ENCODE measurements at regions not wholly inside any gene's neighbourhood (a gene's known extent, or its start where the extent isn't known, plus 50 kb on each side); places are given as distances from the start of the nearest gene placed in this dataset.

DNA sequence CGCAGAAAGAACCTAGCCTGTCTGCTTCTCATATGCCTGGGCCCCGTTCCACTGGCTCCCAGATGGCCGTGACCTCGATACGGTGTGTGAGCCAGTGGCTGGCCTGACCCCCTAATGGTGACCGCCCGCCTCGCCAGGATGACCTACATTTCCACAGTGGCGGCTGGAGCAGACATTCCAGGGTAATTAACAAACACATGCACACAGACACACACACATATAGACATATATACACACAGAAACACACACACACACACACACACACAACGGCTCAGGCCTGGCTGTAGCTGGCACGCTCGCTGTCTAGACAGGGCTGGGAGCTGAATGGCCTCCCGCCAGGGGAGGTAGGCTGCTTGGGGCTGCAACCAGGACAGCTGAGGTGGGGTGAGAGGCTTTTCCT lies 227.1 kb downstream of the ANKRD60 start:
- DNase-seq (ENCODE audit: low spot score): no peak

DNA sequence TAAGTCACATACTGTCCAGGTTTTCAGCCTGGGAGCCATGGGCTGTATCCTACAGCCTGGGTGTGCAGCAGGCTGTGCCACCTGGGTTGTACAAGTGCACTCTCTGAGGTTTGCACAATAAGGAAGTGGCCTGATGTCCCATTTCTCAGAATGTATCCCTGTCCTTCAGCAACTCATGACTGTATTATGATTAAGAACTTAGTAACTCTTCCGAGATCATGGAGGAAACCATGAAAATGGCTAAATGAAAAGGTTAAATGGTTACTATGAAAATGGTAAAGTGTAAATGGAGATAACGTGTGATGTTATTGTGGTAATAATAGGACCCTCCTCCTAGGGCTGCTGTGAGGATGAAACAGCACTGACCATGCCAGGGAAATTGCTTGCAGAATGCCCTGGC lies 227.6 kb downstream of the ANKRD60 start:
- no peak for DNase-seq (ENCODE audit: low spot score)

DNA sequence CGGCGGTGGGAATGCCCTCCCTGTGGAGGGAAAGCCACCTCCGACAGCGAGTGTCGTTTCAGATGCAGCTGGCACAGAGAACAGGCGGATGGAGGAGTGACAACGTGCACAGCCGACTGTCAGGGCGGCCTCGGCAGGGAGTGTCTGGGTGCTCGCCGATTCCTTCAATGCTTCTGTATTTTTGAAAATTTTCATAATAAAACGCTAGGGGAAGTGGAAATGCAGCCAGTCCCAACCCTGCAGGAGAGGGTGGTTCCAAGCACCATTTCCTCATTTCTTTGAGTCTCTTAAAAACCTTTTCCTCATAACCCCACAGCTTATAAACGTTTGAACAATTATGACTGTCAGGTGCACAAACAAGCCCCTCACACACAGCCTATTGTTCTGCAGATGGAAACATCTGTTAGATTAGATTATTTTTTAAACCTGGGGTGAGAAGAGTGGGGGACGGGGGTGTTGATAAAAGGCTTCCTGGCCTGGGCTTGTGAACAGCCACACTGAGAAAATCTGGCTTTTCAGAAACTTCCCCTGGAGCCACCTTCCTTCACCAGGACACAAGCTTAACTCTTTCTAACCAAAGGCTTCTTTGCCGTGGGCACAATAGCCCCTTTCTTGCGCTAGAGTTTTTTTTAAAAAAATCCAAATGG lies 228.9 kb downstream of the ANKRD60 start:
- DNase-seq (ENCODE audit: low spot score): no peak

DNA sequence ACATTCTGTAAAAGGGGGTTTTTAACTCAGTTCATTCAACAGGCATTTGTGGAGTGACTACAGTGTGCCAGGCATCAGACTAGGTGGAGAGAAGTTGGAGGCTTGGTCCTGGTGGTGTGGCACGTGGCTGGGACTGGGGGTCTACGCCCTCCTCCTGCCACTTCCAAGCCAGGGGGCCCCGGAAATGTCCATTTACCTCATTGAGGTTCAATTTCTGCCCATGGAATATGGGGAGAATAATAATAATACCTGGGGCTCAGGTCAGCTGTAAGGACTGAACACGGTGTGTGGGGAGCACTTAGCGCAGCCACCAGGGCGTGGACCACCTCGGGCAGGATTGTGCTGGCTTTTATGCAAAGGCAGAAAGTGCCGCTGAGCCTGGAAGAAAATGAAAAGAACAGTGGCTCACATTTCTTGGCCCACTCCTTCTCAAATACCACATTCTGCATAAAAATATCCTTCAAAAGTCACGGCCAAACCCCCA lies 229.4 kb downstream of the ANKRD60 start:
- DNase-seq (ENCODE audit: low spot score): no peak

DNA sequence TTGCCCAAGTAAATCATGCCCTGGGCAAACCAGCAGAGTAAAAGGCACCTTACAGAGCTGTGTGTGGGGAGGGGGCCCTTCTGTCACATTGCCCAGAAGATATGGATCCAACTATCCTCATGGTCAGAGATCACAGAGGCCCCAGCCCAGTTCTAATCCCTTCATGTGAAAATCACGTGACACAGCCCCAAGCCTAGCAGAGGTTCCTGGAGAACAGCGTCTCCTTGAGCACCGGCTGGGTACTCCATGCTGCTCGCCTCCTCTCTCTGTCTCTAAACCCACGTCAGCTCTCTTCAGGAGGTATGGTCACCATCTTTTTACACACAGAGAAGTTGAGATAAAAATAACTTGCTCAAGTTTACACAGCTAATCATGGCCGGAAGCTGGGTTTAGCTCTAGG lies 230.2 kb downstream of the ANKRD60 start:
- DNase-seq (ENCODE audit: low spot score): no peak

DNA sequence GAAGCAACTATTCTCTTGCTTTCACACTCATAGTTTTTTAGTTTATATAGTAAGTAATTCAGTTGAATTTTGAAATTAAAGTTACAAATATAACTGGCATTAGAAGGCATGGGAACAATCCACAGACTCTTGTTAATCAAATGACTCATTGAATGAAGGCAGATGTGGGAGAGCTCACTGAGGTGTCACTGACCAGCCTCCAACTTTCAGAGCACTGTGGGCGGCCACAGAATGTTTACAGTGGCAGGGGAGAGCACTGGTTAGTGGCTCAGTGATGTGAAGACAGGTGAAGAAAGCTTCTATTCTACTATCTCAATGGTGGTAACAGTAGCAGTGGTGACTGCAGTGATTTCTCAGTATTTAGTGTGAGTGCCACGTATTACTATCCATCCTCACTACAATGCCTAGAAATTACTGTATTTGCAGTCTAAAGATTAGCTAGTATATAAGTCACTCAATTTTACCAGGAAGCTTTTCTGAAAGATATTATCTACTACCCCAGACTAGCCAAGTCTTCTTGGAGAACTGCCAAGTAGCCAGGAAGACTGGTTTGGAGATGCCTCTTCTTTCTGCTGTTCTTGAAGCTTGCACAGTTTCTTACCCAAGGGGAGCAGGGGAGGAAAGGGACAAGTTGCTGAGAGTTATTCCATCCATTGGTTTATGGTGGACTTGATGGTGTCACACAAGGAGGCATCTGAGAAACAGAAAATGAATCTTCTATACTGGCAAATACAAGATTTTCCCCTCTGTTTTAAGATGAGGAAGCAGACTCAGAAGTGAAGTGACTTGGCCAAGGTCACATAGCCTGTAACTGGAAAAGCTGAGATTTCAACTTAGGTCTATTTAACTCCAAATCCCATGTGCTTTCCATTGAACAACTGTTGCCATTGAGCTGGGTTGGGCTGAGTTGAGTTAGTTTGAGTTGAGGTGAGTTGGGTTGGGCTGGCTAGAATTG lies 231.2 kb downstream of the ANKRD60 start:
- no peak for DNase-seq (ENCODE audit: low spot score)

DNA sequence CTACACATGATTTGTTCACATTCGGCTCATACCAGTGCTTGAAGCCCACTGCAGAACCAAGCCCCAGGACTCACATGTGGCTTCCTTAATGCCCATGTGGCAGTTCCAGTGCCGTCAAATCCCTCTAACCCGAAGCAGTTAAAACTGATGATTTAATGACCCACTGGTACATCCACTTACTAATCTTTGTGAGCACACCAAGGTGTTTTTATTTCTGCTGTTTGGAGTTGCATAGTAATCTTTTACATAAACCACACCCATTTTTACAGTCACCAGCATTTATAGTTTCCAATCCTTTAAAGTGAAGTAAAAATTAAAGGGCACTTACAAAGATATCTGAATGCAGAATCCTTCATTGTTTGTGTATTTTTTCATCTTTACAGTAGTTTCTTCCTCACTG lies 232.0 kb downstream of the ANKRD60 start:
- no peak for DNase-seq (ENCODE audit: low spot score)

DNA sequence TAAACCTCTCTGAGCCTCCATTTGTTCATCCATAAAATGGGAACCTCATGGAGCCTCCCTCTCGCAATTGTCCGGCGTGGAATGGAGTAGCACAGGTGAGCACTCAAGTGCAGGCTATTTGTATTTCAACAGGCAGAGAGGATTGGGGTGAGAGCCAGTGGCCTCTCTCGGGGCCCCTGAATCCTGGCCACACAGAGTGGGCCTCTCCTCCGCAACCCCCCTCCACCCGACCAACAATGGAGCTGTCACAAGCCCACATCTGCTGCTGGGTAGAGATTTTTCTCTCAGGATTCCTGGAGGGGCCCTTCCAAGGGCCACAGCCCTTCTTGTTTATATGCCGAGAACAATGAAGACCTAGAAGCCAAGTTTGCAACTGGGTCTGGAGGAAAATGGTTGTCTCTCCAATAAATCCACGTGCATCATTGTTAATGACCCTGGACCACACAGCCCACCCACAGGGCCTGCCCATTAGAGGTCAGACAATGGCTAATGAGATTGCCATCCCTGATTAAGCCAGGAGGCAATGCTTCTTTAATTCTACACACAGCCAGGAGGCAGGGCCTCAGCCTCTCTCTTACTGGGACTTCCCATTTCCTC lies 233.0 kb downstream of the ANKRD60 start:
- DNase-seq (ENCODE audit: low spot score): no peak

DNA sequence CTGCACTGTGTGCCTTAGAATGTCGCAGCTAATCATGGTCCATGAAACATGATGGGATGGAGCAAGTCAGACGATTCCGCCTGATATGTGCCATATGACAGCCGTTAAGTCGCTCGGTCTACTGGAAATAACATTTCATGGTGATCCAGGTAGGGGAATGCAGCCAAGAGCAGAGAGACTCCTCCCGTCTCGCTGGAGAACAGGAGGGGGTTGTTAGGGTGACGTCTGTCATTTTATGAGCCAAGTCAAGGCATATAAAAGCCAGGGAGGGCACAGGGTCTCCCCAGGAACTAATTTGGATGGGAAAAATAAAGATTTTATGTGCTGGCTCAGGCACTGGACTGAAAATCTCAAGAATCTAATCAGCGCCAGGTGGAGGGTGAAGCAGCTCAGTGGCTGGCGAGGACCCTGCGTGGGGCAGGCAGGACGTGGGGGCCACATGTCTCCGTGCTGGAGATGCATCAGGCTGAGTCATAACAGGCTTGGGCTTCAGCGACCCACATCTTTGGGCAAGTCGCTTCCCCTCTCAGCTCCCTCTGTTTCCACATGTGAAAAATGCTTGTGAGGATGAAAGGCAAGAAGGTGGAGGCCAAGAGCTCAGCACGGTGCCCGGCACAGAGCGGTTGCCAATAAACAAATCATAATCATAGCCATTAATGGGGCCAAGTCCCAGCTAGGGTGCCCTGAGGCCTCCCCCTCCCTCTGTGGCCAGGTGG lies 234.6 kb downstream of the ANKRD60 start:
- DNase-seq (ENCODE audit: low spot score): no peak

DNA sequence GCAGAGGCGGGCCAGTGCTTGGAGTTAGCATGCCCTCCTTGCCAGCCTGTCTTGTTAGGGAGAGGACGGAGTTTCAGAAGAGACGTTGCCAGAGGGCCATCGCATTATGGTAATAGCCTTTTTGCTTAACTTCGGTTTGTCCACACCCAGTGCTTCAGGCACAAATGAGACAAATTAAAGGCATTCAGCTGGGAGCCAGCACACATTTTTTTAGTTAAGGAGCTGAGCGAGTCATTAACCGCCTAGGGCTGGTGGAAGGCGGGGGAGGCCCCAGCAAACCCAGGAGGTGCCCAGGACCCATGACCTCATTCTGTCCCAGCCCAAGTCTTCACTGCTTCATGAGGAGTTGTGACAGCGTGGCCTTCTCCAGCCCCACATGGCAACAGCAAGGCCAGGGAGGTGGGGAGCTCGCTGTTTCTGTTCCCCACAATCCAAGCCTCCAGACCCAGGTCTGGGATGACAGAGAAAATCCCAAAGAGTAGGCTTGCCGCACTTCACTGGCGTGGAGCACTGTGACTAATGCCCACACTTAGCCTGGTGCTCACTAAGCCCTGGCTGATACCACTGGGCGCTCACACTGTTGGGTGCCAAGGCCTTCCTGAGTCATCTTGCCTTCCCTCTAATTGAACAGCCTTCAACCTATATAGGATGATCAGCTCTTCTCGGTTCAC lies 237.1 kb downstream of the ANKRD60 start:
- DNase-seq (ENCODE audit: low spot score): no peak

DNA sequence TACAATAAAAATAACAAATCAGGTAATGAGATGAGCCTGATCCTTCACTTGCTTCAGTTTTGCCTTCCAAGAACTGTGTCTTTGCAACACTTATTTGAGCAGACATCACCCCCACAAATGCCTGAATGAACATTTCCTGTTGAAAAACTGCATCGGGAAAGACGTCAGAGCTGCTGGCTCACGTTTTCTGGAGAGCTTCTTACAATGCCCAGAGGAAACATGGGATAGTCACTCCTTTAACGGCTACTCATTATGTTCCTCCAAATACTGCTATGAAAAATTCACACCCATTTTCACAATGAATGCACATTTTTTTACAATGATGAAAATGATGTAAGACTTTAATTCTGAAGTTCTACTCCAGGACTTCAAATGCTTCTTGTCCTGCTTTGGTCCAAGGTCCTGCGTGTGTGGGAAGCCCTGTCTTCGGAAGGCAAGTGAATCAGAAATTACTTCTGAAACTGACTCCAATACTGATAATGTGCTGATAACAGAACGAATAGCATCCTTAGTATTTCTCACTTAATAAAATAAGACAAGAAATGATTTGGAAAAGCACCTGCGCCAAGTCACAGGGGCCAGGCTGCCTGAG lies 238.0 kb downstream of the ANKRD60 start:
- no peak for DNase-seq (ENCODE audit: low spot score)

DNA sequence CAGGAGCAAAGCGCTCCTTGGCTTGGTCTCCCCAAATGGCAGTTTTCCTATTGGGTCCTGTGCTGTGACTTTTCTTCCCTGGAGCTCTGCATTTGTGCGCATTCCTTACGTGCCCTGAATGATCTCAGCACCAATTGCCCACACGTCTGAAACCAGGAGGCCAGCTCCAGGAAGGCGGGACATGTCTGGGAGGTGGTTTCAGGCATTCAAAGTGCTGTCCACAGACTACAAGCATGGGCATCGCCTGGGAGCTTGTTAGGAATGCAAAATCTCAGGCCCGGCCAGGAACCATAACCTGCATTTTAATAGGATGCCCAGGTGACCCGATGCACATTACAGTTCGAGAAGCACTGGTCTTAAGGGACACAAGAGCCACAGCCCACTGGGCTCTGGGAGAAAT lies 239.6 kb downstream of the ANKRD60 start:
- no peak for DNase-seq (ENCODE audit: low spot score)

DNA sequence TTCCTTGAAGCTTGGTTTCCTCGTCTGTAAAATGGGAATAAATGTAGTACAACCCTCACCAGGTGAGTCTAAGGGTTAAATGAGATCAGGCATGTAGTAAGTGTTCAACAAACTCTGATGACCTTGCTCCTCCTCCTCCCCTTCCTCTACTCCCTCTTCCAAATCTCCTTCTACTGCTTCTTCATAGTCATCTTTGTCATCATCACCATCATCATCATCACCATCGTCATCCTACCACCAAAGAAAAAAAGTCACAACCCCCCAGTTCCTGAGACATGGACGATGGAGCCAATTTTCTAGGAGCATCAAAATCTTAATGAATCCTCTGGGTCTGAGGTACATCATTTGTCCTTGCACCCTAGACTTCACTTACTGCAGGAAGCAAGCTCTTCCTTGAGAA lies 240.0 kb downstream of the ANKRD60 start:
- no peak for DNase-seq (ENCODE audit: low spot score)

DNA sequence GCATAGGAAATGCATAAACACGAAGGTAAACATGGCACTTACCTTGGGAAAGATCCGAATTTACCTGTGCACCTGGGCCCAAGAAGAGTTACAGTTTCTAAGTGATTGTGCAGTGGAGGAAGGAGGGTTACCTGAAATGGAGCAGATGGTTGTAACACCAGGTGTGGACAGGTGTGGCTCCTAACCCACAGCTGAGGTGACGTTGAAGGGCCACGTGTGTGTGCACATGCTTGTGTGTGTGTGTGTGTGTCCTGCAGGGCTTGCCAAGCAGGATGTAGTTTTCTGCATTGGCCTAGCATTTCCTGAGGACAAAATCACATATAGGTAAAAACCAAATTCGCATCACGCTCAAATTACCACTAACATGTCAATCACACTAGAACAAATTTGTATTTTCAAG lies 240.8 kb downstream of the ANKRD60 start:
- no peak for DNase-seq (ENCODE audit: low spot score)

DNA sequence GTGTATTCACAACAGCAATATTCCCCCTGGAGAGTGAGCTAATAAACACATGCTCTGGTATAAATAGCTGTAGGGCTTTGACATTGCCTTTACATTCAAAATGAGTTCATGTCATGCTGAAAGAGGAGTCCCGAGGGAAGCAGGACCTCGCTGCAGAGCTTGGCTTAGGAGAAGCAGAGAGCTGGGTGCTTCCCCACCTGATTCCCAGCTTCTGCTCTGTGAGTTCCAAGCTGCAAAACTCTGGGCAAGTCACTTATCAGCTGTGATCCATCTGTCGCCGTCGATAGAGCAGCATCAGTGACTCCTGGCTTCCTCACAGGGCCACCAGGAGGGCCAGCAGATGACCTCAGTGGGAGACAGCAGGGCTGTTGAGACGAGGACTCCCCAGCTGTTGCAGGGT lies 241.8 kb downstream of the ANKRD60 start:
- no peak for DNase-seq (ENCODE audit: low spot score)

DNA sequence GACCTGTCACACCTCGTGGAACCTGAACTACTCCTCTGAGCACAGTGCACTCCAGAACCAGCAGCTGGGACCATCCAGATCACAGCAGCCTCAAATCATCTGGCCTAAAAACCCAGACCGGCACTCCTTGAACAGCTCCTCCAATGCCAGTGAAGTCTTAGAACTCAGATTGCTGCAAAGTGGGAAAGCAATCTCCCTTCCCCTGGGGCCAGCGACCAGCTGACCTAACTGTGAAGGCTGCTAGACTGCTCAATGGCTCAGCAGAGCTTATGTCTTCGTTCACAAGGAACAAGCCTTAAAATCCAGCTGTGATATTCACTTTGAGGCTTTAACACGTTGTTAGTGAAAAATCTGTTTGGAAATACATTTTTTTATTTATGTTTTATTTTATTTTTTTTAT lies 243.2 kb downstream of the ANKRD60 start:
- DNase-seq (ENCODE audit: low spot score): no peak

DNA sequence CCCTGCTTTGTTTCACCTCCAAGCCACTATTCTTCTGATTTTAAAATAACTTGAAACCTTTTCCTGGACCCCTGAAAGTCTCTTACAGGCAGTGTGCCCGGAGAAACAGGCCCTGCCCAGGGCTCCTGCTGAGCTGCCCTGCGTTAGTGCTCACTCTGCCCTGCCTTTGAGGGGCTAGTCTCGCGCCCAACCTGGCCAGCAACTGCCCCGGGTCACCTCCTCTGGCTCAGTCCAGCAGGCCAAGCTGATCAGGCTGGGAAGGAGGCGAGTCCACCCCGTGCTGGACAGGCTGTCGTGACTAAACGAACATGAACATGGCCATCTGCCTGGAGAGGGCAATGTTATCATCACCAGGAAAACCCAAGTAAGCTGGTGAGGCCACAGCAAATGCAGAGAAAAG lies 245.4 kb downstream of the ANKRD60 start:
- no peak for DNase-seq (ENCODE audit: low spot score)

DNA sequence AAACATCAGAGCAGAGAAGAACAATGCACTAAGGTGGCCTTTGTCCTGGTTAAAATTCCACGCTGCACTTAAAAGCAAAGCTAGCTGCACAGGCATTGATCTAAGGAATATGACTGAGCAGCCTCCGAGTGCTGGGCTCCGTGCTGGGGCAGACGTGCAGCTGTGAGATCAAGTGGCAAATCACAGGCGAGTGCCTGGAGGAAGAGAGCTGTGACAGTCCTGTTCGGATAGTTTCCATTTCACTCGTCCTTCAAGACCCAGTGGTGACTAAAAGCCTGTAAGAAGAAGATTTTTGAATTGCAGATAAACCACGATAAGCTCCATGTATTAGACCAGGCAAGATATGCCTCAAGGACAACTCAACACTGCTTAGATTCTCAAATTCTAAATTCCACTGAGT lies 247.9 kb downstream of the ANKRD60 start:
- DNase-seq (ENCODE audit: low spot score): no peak

DNA sequence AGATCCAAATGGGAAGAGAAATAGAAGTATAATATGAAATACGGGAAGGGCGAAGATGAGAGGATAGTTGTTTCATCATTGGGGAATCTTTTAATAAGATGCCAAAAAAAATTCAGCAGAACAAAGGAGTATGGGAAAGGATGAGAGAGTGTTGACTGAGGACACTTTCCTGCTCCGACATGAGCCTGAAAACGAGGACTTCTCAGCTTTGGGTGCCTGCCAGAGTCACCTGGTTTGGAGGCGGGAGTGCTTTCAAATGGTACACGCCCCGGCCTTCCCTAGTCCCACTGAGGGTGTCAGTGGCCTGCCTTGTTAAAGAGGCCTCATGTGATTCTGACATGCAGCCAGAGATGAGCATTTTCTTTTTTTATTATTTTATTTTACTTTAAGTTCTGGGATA lies 250.9 kb downstream of the ANKRD60 start:
- no peak for DNase-seq (ENCODE audit: low spot score)

DNA sequence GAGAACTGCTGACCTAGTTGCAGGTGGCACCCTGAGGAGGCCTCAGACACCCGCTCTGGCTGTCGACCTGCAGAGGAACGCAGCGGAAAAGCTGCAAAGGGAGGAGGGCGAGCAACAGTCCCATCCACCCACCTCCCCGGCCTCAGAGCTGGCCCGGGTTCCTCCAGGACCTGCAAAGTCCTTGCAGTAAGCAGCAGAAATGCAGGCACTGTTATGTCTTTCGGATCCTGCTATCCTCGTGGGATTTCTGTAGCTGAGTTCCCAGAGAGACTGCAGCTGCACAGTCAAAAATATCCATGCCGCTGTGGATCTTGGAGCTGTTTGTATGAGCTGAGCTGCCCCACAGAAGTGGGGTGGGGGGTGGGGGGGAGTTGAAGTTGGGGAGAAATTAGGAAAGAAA lies 251.3 kb downstream of the ANKRD60 start:
- DNase-seq (ENCODE audit: low spot score): no peak

DNA sequence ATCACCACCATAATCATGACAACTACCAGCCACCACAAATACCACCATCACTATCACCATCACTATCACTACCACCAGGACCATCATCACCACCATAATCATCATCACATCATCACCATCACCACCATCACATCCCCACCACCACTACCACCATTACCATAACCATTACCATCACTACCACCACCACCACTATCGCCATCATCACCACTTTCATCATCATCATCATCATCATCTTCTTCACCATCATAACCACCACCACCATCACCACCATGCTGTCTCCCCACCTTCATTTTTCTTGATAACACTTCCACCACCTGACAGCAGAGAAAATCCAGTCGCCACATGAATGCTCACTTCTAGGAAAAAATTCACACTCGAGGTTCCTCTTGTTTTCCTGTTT lies 253.6 kb downstream of the ANKRD60 start:
- no peak for DNase-seq (ENCODE audit: low spot score)

All from left forelimb (tissue), 1 donor.